IMR-90 (cell line): ENCODE measurements at regions not wholly inside any gene's neighbourhood (a gene's known extent, or its start where the extent isn't known, plus 50 kb on each side); places are given as distances from the start of the nearest gene placed in this dataset.

ENCODE experiments used
- ATAC-seq: fragments of 200-7000 bp; cut with Tn5 transposase; 2 replicates; pipeline ENCODE4 v1.9.1; 2020; ENCODE audit warnings: low read depth, mild to moderate bottlenecking, moderate library complexity
- BruUV-seq: library from RNA; stranded (reverse); fragments of 400-500 nt; replicated peaks from 2 replicates; lab custom pipeline; 2021; lab: Mats Ljungman, UMichigan
- CTCF ChIA-PET: fragments of 300-600 bp; formaldehyde crosslinking; extraction: SDS; loops from one replicate; lab custom pipeline; 2021; ENCODE audit warnings: antibody characterized with exemption; lab: Yijun Ruan, JAX
- POLR2A ChIA-PET: fragments of 300-600 bp; sonication (Branson Sonifier 250); formaldehyde crosslinking; loops from one replicate; lab custom pipeline; 2022; ENCODE audit warnings: antibody characterized with exemption; ENCODE audit not compliant: unreplicated experiment; lab: Charles Lee
- DNase-seq: peaks from one replicate; pipeline ENCODE4 v3.0.0; 2013
- H2AFZ ChIP-seq: replicated peaks from 2 replicates; pipeline ENCODE3; 2013; ENCODE audit warnings: low read length, mild to moderate bottlenecking; ENCODE audit not compliant: poor library complexity
- H2AK5ac ChIP-seq: 2 replicates; pipeline ENCODE4 v1.6.1; 2013; ENCODE audit warnings: low read depth, low read length, inconsistent platforms
- H2AK9ac ChIP-seq: replicated peaks from 2 replicates; pipeline ENCODE3; 2013; ENCODE audit warnings: mild to moderate bottlenecking, low read depth, low read length, moderate library complexity; ENCODE audit not compliant: poor library complexity
- H2BK120ac ChIP-seq: 2 replicates; pipeline ENCODE4 v1.6.1; 2013; ENCODE audit warnings: low read depth, low read length, inconsistent platforms
- H2BK15ac ChIP-seq: 3 replicates; pipeline ENCODE4 v1.6.1; 2013; ENCODE audit warnings: low read depth, low read length, inconsistent platforms
- H2BK20ac ChIP-seq: 2 replicates; pipeline ENCODE4 v1.6.1; 2013; ENCODE audit warnings: low read depth, mild to moderate bottlenecking, inconsistent platforms, low read length, moderate library complexity
- H2BK5ac ChIP-seq: 2 replicates; pipeline ENCODE4 v1.6.1; 2013; ENCODE audit warnings: mild to moderate bottlenecking, low read depth, low read length, inconsistent platforms; ENCODE audit not compliant: poor library complexity, severe bottlenecking
- H3K14ac ChIP-seq: replicated peaks from 2 replicates; pipeline ENCODE4 v1.6.1; 2013; ENCODE audit warnings: low read depth, low read length, inconsistent platforms
- H3K18ac ChIP-seq: 2 replicates; pipeline ENCODE4 v1.6.1; 2013; ENCODE audit warnings: low read depth, low read length, control low read depth
- H3K23ac ChIP-seq: 2 replicates; pipeline ENCODE4 v1.6.1; 2013; ENCODE audit warnings: low read depth, low read length, inconsistent platforms
- H3K27ac ChIP-seq: 2 replicates; pipeline ENCODE4 v1.5.1; 2013; ENCODE audit warnings: mild to moderate bottlenecking, control low read depth, low read length; ENCODE audit not compliant: insufficient read depth
- H3K27me3 ChIP-seq: 2 replicates; pipeline ENCODE4 v1.6.1; 2013; ENCODE audit warnings: low read length; ENCODE audit not compliant: control insufficient read depth, insufficient read depth
- H3K36me3 ChIP-seq: 2 replicates; pipeline ENCODE4 v1.6.1; 2013; ENCODE audit warnings: low read length, mixed read lengths; ENCODE audit not compliant: control insufficient read depth, insufficient read depth
- H3K4ac ChIP-seq: 2 replicates; pipeline ENCODE4 v1.6.1; 2013; ENCODE audit warnings: low read depth, low read length, inconsistent platforms
- H3K4me1 ChIP-seq: 2 replicates; pipeline ENCODE4 v1.6.1; 2013; ENCODE audit warnings: low read length, mixed read lengths; ENCODE audit not compliant: control insufficient read depth, insufficient read depth
- H3K4me2 ChIP-seq: 2 replicates; pipeline ENCODE4 v1.6.1; 2013; ENCODE audit warnings: low read depth, mild to moderate bottlenecking, control low read depth, low read length, moderate library complexity
- H3K4me3 ChIP-seq: 2 replicates; pipeline ENCODE4 v1.5.1; 2013; ENCODE audit warnings: low read depth, mild to moderate bottlenecking, control low read depth, low read length, moderate library complexity; ENCODE audit not compliant: insufficient read depth
- H3K56ac ChIP-seq: 2 replicates; pipeline ENCODE4 v1.6.1; 2013; ENCODE audit warnings: low read length, inconsistent platforms; ENCODE audit not compliant: insufficient read depth; ENCODE audit errors: extremely low read depth
- H3K79me1 ChIP-seq, 2 experiments: 2 replicates each; pipeline ENCODE4 v1.6.1; 2013; ENCODE audit warnings: low read length in 2 of 2, inconsistent platforms in 1 of 2, low read depth in 1 of 2
- H3K9ac ChIP-seq: 2 replicates; pipeline ENCODE4 v1.6.1; 2013; ENCODE audit warnings: low read depth, low read length, control low read depth
- H3K9me1 ChIP-seq: 2 replicates; pipeline ENCODE4 v1.6.1; 2013; ENCODE audit warnings: low read length, inconsistent platforms; ENCODE audit not compliant: insufficient read depth
- H3K9me3 ChIP-seq: 2 replicates; pipeline ENCODE4 v1.6.1; 2013; ENCODE audit warnings: low read length; ENCODE audit not compliant: control insufficient read depth, insufficient read depth
- H4K20me1 ChIP-seq: 2 replicates; pipeline ENCODE4 v1.6.1; 2013; ENCODE audit warnings: low read length, inconsistent platforms; ENCODE audit not compliant: insufficient read depth
- H4K5ac ChIP-seq: 2 replicates; pipeline ENCODE4 v1.6.1; 2013; ENCODE audit warnings: mild to moderate bottlenecking, low read depth, low read length, control low read depth
- H4K8ac ChIP-seq, 2 experiments: 2 replicates each; pipeline ENCODE4 v1.6.1; 2013; ENCODE audit warnings: low read depth in 2 of 2, low read length in 2 of 2, control low read depth in 1 of 2, inconsistent platforms in 1 of 2
- H4K91ac ChIP-seq: 2 replicates; pipeline ENCODE4 v1.6.1; 2013; ENCODE audit warnings: low read depth, low read length, inconsistent platforms; ENCODE audit not compliant: insufficient read depth
- MAFK ChIP-seq: IDR thresholded peaks from 2 replicates; pipeline ENCODE4 v1.6.1; 2012; ENCODE audit warnings: low read depth, low read length, improper control_type of control experiment
- MAZ ChIP-seq: IDR thresholded peaks from 2 replicates; pipeline ENCODE4 v1.6.1; 2012; ENCODE audit warnings: low read depth, mild to moderate bottlenecking, low read length, improper control_type of control experiment, moderate library complexity, borderline replicate concordance
- NFE2L2 ChIP-seq: fragments of 150-350 bp; IDR thresholded peaks from 2 replicates; pipeline ENCODE4 v1.6.1; 2016; ENCODE audit warnings: low read depth, mild to moderate bottlenecking, low read length
- POLR2A ChIP-seq: IDR thresholded peaks from 2 replicates; pipeline ENCODE4 v1.6.1; 2012; ENCODE audit warnings: mild to moderate bottlenecking, low read depth, low read length
- SMC3 ChIP-seq: fragments of 150-350 bp; IDR thresholded peaks from 2 replicates; pipeline ENCODE4 v1.6.1; 2016; ENCODE audit warnings: low read depth, mild to moderate bottlenecking, antibody characterized with exemption, low read length, moderate library complexity
- WGBS, 2 experiments: methylation state at CpG; one replicate each; pipeline versions ENCODE4 v1.1.5 to v1.1.7; 2013; ENCODE audit warnings: missing lambda C conversion rate in 2 of 2; ENCODE audit not compliant: insufficient read length in 1 of 2; ENCODE audit errors: extremely low coverage in 2 of 2; 5-methylcytosine and 5-hydroxymethylcytosine counted together
- dilution Hi-C: fragments of 300-500 bp; cut with HindIII; formaldehyde crosslinking; loops from one replicate; pipeline ENCODE4 v1.14.3; 2018; ENCODE audit warnings: low sequenced_read_pairs; ENCODE audit not compliant: unreplicated experiment
- in situ Hi-C: fragments of 300-500 bp; cut with MboI; formaldehyde crosslinking; loops from 3 replicates; pipeline ENCODE4 v1.14.3; 2019; ENCODE audit warnings: low sequenced_read_pairs, inconsistent platforms, mixed read lengths
- intact Hi-C: fragments of 100-400 bp; cut with micrococcal nuclease; formaldehyde crosslinking; loops from 2 replicates; pipeline ENCODE4 v1.10.0; 2022
- TF ChIP-seq, protein P1 (sequence below): conservative IDR thresholded peaks from 2 replicates; pipeline ENCODE4 v1.5.1; 2012; ENCODE audit warnings: mild to moderate bottlenecking, low read depth, low read length, improper control_type of control experiment

GRCh38 chr13:77386046-77386445 is 59.2 kb upstream of the MYCBP2 start:
- no peak overlapping the region for H2BK15ac ChIP-seq
- H4K20me1 ChIP-seq, result no peaks in the 10 kb centered on the region
- no peak overlapping the region for H2AK5ac ChIP-seq
- H3K79me1 ChIP-seq, result no peaks in the 10 kb centered on the region
- no peak overlapping the region for H3K4me3 ChIP-seq
- TF ChIP-seq NFE2L2 (no peak), MAFK (no peak), SMC3 (no peak), POLR2A (no peak), MAZ (no peak)
- TF ChIP-seq, protein P1, sequence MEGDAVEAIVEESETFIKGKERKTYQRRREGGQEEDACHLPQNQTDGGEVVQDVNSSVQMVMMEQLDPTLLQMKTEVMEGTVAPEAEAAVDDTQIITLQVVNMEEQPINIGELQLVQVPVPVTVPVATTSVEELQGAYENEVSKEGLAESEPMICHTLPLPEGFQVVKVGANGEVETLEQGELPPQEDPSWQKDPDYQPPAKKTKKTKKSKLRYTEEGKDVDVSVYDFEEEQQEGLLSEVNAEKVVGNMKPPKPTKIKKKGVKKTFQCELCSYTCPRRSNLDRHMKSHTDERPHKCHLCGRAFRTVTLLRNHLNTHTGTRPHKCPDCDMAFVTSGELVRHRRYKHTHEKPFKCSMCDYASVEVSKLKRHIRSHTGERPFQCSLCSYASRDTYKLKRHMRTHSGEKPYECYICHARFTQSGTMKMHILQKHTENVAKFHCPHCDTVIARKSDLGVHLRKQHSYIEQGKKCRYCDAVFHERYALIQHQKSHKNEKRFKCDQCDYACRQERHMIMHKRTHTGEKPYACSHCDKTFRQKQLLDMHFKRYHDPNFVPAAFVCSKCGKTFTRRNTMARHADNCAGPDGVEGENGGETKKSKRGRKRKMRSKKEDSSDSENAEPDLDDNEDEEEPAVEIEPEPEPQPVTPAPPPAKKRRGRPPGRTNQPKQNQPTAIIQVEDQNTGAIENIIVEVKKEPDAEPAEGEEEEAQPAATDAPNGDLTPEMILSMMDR, result no peak
- H3K56ac ChIP-seq, result no peak overlapping the region
- DNase-seq (no peak), ATAC-seq (no peak)
- H3K9me3 ChIP-seq, result no peaks in the 10 kb centered on the region
- no peak overlapping the region; the same call in 1 of the 2 replicates for H2BK120ac ChIP-seq
- H3K23ac ChIP-seq, result no peak overlapping the region
- H2BK20ac ChIP-seq, result no peak overlapping the region
- no peak overlapping the region for H2AK9ac ChIP-seq
- no peak overlapping the region for H3K4me2 ChIP-seq
- H3K14ac ChIP-seq, result no peak overlapping the region
- intact Hi-C loops, result no loop called here
- ChIA-PET CTCF (interaction anchor here (1.1 kb wide), 1 partner anchor 80 kb away, joined by 3 read pairs; no protein-coding TSS in a partner anchor), POLR2A (no interaction called here)
- H3K9ac ChIP-seq, result no peak overlapping the region
- H3K18ac ChIP-seq, result no peak overlapping the region
- H4K91ac ChIP-seq, result no peak overlapping the region
- BruUV-seq, result no TSS peak
- H3K36me3 ChIP-seq, result no peaks in the 10 kb centered on the region
- peaks cover 1% of the 10 kb centered on the region; the same call in 1 of the 2 replicates for H3K27me3 ChIP-seq
- in situ Hi-C loops, result no loop called here
- no peak overlapping the region for H4K5ac ChIP-seq
- peaks cover 6% of the 10 kb centered on the region; the same call in 1 of the 2 replicates for H3K4me1 ChIP-seq
- peaks cover 2% of the 10 kb centered on the region; the same call in 1 of the 2 replicates for H3K9me1 ChIP-seq
- no peak overlapping the region for H2AFZ ChIP-seq
- H3K4ac ChIP-seq, result no peak overlapping the region
- WGBS, 2 experiments, result no CpG with 5 or more reads among the region's 2 CpGs
- H4K8ac ChIP-seq, result no peak overlapping the region
- dilution Hi-C loops, result no loop called here
- H3K27ac ChIP-seq, result no peak overlapping the region
- no peak overlapping the region for H2BK5ac ChIP-seq
